ENCODE measurements at regions not wholly inside any gene's neighbourhood (a gene's known extent, or its start where the extent isn't known, plus 50 kb on each side); places are given as distances from the start of the nearest gene placed in this dataset.

DNA sequence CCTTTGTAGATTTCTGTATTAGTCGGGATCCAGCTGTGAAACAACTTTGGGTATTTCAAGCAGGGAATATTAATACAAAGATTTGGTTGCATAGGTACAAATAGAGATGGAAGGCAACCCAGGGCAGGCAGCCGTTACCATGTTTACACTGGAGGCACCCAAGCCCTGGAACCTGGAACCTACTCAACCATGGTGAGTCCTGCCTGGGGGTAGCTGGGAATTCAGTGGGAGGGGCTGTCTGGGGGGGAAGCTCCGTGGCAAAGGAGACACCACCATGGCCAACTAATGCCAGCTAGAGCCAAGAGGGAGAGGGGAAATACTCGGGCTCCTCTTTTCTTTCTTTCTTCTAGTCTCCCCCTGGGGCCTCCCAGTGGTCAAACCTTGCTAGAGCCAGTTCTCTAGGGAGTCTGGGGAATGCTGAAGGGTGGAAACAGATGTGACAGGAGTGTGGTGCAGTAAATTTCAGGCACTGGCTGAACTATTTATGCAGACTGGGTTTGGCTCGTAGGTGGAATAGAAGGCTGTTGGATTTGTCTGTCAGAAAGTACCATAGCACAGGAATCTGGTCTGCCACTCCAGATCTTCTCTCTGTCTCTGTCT is 91.9 kb upstream of the CACNA1E start:
- TF ChIP-seq, protein P1, sequence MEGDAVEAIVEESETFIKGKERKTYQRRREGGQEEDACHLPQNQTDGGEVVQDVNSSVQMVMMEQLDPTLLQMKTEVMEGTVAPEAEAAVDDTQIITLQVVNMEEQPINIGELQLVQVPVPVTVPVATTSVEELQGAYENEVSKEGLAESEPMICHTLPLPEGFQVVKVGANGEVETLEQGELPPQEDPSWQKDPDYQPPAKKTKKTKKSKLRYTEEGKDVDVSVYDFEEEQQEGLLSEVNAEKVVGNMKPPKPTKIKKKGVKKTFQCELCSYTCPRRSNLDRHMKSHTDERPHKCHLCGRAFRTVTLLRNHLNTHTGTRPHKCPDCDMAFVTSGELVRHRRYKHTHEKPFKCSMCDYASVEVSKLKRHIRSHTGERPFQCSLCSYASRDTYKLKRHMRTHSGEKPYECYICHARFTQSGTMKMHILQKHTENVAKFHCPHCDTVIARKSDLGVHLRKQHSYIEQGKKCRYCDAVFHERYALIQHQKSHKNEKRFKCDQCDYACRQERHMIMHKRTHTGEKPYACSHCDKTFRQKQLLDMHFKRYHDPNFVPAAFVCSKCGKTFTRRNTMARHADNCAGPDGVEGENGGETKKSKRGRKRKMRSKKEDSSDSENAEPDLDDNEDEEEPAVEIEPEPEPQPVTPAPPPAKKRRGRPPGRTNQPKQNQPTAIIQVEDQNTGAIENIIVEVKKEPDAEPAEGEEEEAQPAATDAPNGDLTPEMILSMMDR (IDR thresholded peaks at IDR 0.05), result no peak
- TF ChIP-seq POLR2A (IDR thresholded peaks at IDR 0.05), result no peak

Data from tibial nerve (tissue), 3 donors.